ENCODE measurements at regions not wholly inside any gene's neighbourhood (a gene's known extent, or its start where the extent isn't known, plus 50 kb on each side); places are given as distances from the start of the nearest gene placed in this dataset.

DNA sequence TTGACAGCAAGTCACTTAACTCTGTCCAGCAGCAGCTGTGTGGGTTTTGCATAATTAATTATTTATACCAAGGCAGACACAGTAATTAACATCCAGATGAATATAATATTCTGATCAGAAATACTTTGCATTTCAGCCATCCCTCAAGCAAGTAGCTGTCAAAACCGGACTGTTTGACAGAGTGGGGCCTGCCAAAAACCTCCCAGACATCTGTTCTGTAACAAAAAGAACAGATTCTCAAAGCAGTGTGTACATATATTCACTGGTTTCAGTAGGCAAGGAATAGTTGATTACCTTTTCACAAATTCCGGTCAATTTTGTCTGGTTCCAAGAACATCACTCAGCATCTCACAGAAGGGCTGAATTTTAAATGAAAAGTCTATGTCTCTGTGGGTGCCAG lies 291.6 kb downstream of the CMPK2 start:
- Histone ChIP-seq H3K4ac (ENCODE audit: low read depth, low read length) (no peak overlapping the region), H2AFZ (ENCODE audit: low read length) (no peak overlapping the region), H2BK5ac (ENCODE audit: insufficient read length, low read length) (no peak overlapping the region), H3K79me2 (ENCODE audit: insufficient read depth, low read length) (no peaks in the 10 kb centered on the region), H3K23ac (ENCODE audit: insufficient read length, low read depth, low read length) (no peak overlapping the region), H3K4me2 (ENCODE audit: insufficient read depth, insufficient read length, low read length) (no peak overlapping the region), H3K4me1 (ENCODE audit: insufficient read depth, low read length) (no peaks in the 10 kb centered on the region), H3K14ac (ENCODE audit: insufficient read depth, low read length) (no peak overlapping the region), H2BK20ac (ENCODE audit: low read depth, low read length, poor library complexity, severe bottlenecking) (no peak overlapping the region), H2BK120ac (ENCODE audit: low read depth, low read length, poor library complexity, severe bottlenecking) (no peak overlapping the region), H3K27ac (ENCODE audit: insufficient read length, low read depth, low read length) (no peak overlapping the region), H2BK12ac (ENCODE audit: insufficient read length, low read depth, low read length) (no peak overlapping the region), H3K56ac (ENCODE audit: insufficient read length, low read depth, low read length) (no peak overlapping the region), H3K9ac (ENCODE audit: extremely low read depth, insufficient read length, low read length) (no peak overlapping the region), H3K27me3 (ENCODE audit: insufficient read depth, low read length) (no peaks in the 10 kb centered on the region), H3K9me3 (ENCODE audit: control insufficient read depth, low read depth, low read length) (no peaks in the 10 kb centered on the region), H3K79me1 (ENCODE audit: insufficient read depth, low read depth, low read length, poor library complexity, severe bottlenecking) (no peaks in the 10 kb centered on the region), H3K18ac (ENCODE audit: insufficient read length, low read depth, low read length) (no peak overlapping the region), H2BK15ac (ENCODE audit: low read depth, low read length) (no peak overlapping the region), H3T11ph (ENCODE audit: low read length) (no peak overlapping the region), H4K5ac (ENCODE audit: insufficient read length, low read depth, low read length) (no peak overlapping the region), H3K23me2 (ENCODE audit: insufficient read length, low read depth, low read length, poor library complexity, severe bottlenecking) (no peaks in the 10 kb centered on the region), H4K8ac (replicated peaks; ENCODE audit: insufficient read length, low read depth, low read length) (no peak overlapping the region), H2AK5ac (ENCODE audit: insufficient read length, low read length) (no peak overlapping the region), H4K91ac (ENCODE audit: insufficient read length, low read depth, low read length) (no peak overlapping the region), H4K20me1 (ENCODE audit: control insufficient read depth, insufficient read depth, insufficient read length) (no peaks in the 10 kb centered on the region)
- H3K4me3 Mint-ChIP-seq: no peak overlapping the region
- H3K4me1 Mint-ChIP-seq: peaks cover 14% of the 10 kb centered on the region in 2 experiments
- H3K27ac Mint-ChIP-seq: no peak overlapping the region
- no CpG with 5 or more reads among the region's 2 CpGs for WGBS (ENCODE audit: extremely low coverage, insufficient read length, low lambda C conversion rate)
- no peaks in the 10 kb centered on the region for H3K36me3 Mint-ChIP-seq (ENCODE audit: insufficient read depth in 1 of 3, low read depth in 3 of 3)
- TF ChIP-seq, protein P1, sequence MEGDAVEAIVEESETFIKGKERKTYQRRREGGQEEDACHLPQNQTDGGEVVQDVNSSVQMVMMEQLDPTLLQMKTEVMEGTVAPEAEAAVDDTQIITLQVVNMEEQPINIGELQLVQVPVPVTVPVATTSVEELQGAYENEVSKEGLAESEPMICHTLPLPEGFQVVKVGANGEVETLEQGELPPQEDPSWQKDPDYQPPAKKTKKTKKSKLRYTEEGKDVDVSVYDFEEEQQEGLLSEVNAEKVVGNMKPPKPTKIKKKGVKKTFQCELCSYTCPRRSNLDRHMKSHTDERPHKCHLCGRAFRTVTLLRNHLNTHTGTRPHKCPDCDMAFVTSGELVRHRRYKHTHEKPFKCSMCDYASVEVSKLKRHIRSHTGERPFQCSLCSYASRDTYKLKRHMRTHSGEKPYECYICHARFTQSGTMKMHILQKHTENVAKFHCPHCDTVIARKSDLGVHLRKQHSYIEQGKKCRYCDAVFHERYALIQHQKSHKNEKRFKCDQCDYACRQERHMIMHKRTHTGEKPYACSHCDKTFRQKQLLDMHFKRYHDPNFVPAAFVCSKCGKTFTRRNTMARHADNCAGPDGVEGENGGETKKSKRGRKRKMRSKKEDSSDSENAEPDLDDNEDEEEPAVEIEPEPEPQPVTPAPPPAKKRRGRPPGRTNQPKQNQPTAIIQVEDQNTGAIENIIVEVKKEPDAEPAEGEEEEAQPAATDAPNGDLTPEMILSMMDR (conservative IDR thresholded peaks at IDR 0.05): no peak
- H3K9me3 Mint-ChIP-seq: peaks cover 0 to 2% of the 10 kb centered on the region in 2 experiments; a peak in 1 of 5 replicates
- H3K27me3 Mint-ChIP-seq (ENCODE audit: low read depth): no peaks in the 10 kb centered on the region
- no peak for DNase-seq

Data from H9 (cell line).